IPS-15b (cell line): ENCODE measurements at regions not wholly inside any gene's neighbourhood (a gene's known extent, or its start where the extent isn't known, plus 50 kb on each side); places are given as distances from the start of the nearest gene placed in this dataset.

ENCODE experiments used
- H3K27me3 ChIP-seq: one replicate; pipeline ENCODE4 v1.6.1; 2013; ENCODE audit warnings: low read length; ENCODE audit not compliant: control insufficient read depth, insufficient read depth
- H3K36me3 ChIP-seq: one replicate; pipeline ENCODE4 v1.6.1; 2013; ENCODE audit warnings: low read length; ENCODE audit not compliant: control insufficient read depth, insufficient read depth
- H3K4me1 ChIP-seq: one replicate; pipeline ENCODE4 v1.6.1; 2013; ENCODE audit warnings: mild to moderate bottlenecking, low read length; ENCODE audit not compliant: control insufficient read depth, insufficient read depth
- H3K4me3 ChIP-seq: one replicate; pipeline ENCODE4 v1.5.1; 2013; ENCODE audit warnings: low read depth, low read length
- H3K9ac ChIP-seq: one replicate; pipeline ENCODE4 v1.6.1; 2013; ENCODE audit warnings: low read depth, mild to moderate bottlenecking, low read length
- H3K9me3 ChIP-seq: one replicate; pipeline ENCODE4 v1.6.1; 2013; ENCODE audit warnings: mild to moderate bottlenecking, low read length; ENCODE audit not compliant: control insufficient read depth, insufficient read depth

- Histone ChIP-seq H3K27me3 (peaks cover 24% of the 10 kb centered on the region), H3K9me3 (no peaks in the 10 kb centered on the region), H3K4me1 (peaks cover 5% of the 10 kb centered on the region), H3K36me3 (no peaks in the 10 kb centered on the region), H3K9ac (no peak overlapping the region), H3K4me3 (peak overlapping the region; percentile 16)
Measured at GRCh38 chr16:66127459-66128370, 238.8 kb upstream of the CDH5 start.

- Histone ChIP-seq H3K27me3 (no peaks in the 10 kb centered on the region), H3K9me3 (no peaks in the 10 kb centered on the region), H3K4me1 (no peaks in the 10 kb centered on the region), H3K36me3 (no peaks in the 10 kb centered on the region), H3K9ac (no peak overlapping the region), H3K4me3 (no peak overlapping the region)
Measured at GRCh38 chr16:66121466-66121865, 245.0 kb upstream of the CDH5 start.

GRCh38 chr16:66120656-66121055 lies 245.8 kb upstream of the CDH5 start:
- Histone ChIP-seq H3K9me3 (no peaks in the 10 kb centered on the region), H3K27me3 (no peaks in the 10 kb centered on the region), H3K4me3 (no peak overlapping the region), H3K4me1 (no peaks in the 10 kb centered on the region), H3K36me3 (no peaks in the 10 kb centered on the region), H3K9ac (no peak overlapping the region)

- Histone ChIP-seq H3K36me3 (no peaks in the 10 kb centered on the region), H3K9me3 (no peaks in the 10 kb centered on the region), H3K27me3 (no peaks in the 10 kb centered on the region), H3K9ac (no peak overlapping the region), H3K4me1 (no peaks in the 10 kb centered on the region), H3K4me3 (no peak overlapping the region)
Measured at GRCh38 chr16:66116163-66117002, 250.1 kb upstream of the CDH5 start.

- Histone ChIP-seq H3K27me3 (no peaks in the 10 kb centered on the region), H3K9me3 (no peaks in the 10 kb centered on the region), H3K4me1 (no peaks in the 10 kb centered on the region), H3K9ac (no peak overlapping the region), H3K4me3 (no peak overlapping the region), H3K36me3 (no peaks in the 10 kb centered on the region)
Measured at GRCh38 chr16:66115373-66115772, 251.1 kb upstream of the CDH5 start.

GRCh38 chr16:66113223-66113622 lies 253.3 kb upstream of the CDH5 start:
- no peaks in the 10 kb centered on the region for H3K9me3 ChIP-seq
- no peak overlapping the region for H3K9ac ChIP-seq
- no peaks in the 10 kb centered on the region for H3K27me3 ChIP-seq
- H3K4me1 ChIP-seq: no peaks in the 10 kb centered on the region
- no peak overlapping the region for H3K4me3 ChIP-seq
- no peaks in the 10 kb centered on the region for H3K36me3 ChIP-seq

- no peak overlapping the region for H3K4me3 ChIP-seq
Measured at GRCh38 chr16:66109677-66110076, 256.8 kb upstream of the CDH5 start.

GRCh38 chr16:66107661-66108060 lies 258.8 kb upstream of the CDH5 start:
- Histone ChIP-seq H3K36me3 (no peaks in the 10 kb centered on the region), H3K4me3 (no peak overlapping the region), H3K4me1 (no peaks in the 10 kb centered on the region), H3K9me3 (no peaks in the 10 kb centered on the region), H3K9ac (no peak overlapping the region), H3K27me3 (no peaks in the 10 kb centered on the region)

More at GRCh38 chr16:66109677-66110076, 256.8 kb upstream of the CDH5 start:
- Histone ChIP-seq H3K4me1 (no peaks in the 10 kb centered on the region), H3K9ac (no peak overlapping the region), H3K36me3 (no peaks in the 10 kb centered on the region), H3K9me3 (no peaks in the 10 kb centered on the region), H3K27me3 (no peaks in the 10 kb centered on the region)

- Histone ChIP-seq H3K4me1 (no peaks in the 10 kb centered on the region), H3K27me3 (no peaks in the 10 kb centered on the region), H3K4me3 (no peak overlapping the region), H3K36me3 (no peaks in the 10 kb centered on the region), H3K9me3 (no peaks in the 10 kb centered on the region), H3K9ac (no peak overlapping the region)
Measured at GRCh38 chr16:66103211-66103610, 263.3 kb upstream of the CDH5 start.

- Histone ChIP-seq H3K27me3 (no peaks in the 10 kb centered on the region), H3K9ac (no peak overlapping the region), H3K36me3 (no peaks in the 10 kb centered on the region)
Measured at GRCh38 chr16:66099306-66099705, 267.2 kb upstream of the CDH5 start.

GRCh38 chr16:66097751-66098150 lies 268.7 kb upstream of the CDH5 start:
- Histone ChIP-seq H3K9ac (no peak overlapping the region), H3K36me3 (no peaks in the 10 kb centered on the region), H3K9me3 (no peaks in the 10 kb centered on the region), H3K27me3 (no peaks in the 10 kb centered on the region), H3K4me1 (no peaks in the 10 kb centered on the region), H3K4me3 (no peak overlapping the region)

More at GRCh38 chr16:66099306-66099705, 267.2 kb upstream of the CDH5 start:
- Histone ChIP-seq H3K4me1 (no peaks in the 10 kb centered on the region), H3K4me3 (no peak overlapping the region), H3K9me3 (no peaks in the 10 kb centered on the region)
